ENCODE measurements at regions not wholly inside any gene's neighbourhood (a gene's known extent, or its start where the extent isn't known, plus 50 kb on each side); places are given as distances from the start of the nearest gene placed in this dataset.

DNA sequence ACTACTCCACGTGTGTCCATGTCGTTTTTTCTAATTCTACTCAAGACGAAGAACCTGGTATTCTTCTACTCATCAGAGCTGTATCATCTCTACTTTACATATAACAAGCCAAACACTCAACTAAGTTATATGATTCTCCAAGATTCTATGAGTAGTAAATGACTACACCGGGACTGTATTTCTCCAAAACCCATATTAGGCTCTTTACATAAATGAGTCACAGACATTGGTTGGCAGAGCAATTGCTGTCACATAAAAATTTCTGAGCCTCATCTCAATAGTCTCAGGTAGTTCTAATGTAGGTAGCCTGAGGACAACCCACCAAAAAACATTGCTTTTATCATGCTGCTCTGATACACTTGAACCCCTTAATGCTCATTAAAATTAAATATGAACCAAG, 1092.3 kb upstream of the NXPH2 start:
- dilution Hi-C loops (cut with MboI; ENCODE audit: extremely low pct_ligation_motif_present, low sequenced_read_pairs): no loop called here
- FAIRE-seq: no peak

More for the DNA sequence above, 1092.3 kb upstream of the NXPH2 start:
- Histone ChIP-seq H4K20me1 (replicated peaks; ENCODE audit: control insufficient read depth, extremely low read depth, insufficient read depth, low read length) (no peaks in the 10 kb centered on the region), H3K27me3 (ENCODE audit: control insufficient read depth in 2 of 2, insufficient read depth in 2 of 2, low read length in 2 of 2) (no peaks in the 10 kb centered on the region), H3K27ac (ENCODE audit: insufficient read depth, low read depth, low read length) (no peak overlapping the region), H3K79me2 (ENCODE audit: control insufficient read depth, insufficient read depth, low read length) (no peaks in the 10 kb centered on the region), H3K36me3 (ENCODE audit: control insufficient read depth in 2 of 2, extremely low read depth in 1 of 2, insufficient read depth in 2 of 2, low read length in 2 of 2) (no peaks in the 10 kb centered on the region), H3K9ac (replicated peaks; ENCODE audit: extremely low read depth, insufficient read depth, low read length) (no peak overlapping the region), H3K4me3 (replicated peaks in 1 of 3; ENCODE audit: insufficient read depth in 1 of 3, low read depth in 1 of 3, low read length in 3 of 3) (no peak overlapping the region), H3K9me1 (replicated peaks; ENCODE audit: control insufficient read depth, extremely low read depth, insufficient read depth, low read length) (no peaks in the 10 kb centered on the region), H3K4me2 (ENCODE audit: insufficient read depth, low read length) (no peak overlapping the region), H2AFZ (ENCODE audit: low read depth, low read length) (no peak overlapping the region), H3K4me1 (ENCODE audit: control insufficient read depth, extremely low read depth, insufficient read depth, low read length) (no peaks in the 10 kb centered on the region), H3K9me3 (replicated peaks; ENCODE audit: control insufficient read depth, insufficient read depth, low read length) (no peaks in the 10 kb centered on the region)
- ChIA-PET CTCF (no interaction called here), POLR2A (no interaction called here)
- no peak for TF ChIP-seq MAX (IDR thresholded peaks at IDR 0.05; ENCODE audit: insufficient read depth, insufficient read length)
- no peak for TF ChIP-seq GATA2 (IDR thresholded peaks at IDR 0.05; ENCODE audit: insufficient read depth, insufficient read length, low read depth, low read length)
- no peak for TF ChIP-seq CTCF (IDR thresholded peaks at IDR 0.05; ENCODE audit: extremely low read depth in 1 of 2, insufficient read depth in 1 of 2, low read depth in 1 of 2, low read length in 2 of 2)
- no peak for TF ChIP-seq JUN (IDR thresholded peaks at IDR 0.05; ENCODE audit: borderline replicate concordance, insufficient read depth, insufficient read length, low read depth)
- no peak for TF ChIP-seq MYC (IDR thresholded peaks at IDR 0.05; ENCODE audit: low read depth, low read length)
- no peak for TF ChIP-seq EZH2 (IDR thresholded peaks at IDR 0.05; ENCODE audit: borderline replicate concordance, low read depth, low read length, severe bottlenecking)
- TF ChIP-seq POLR2A (IDR thresholded peaks at IDR 0.05; ENCODE audit: low read depth, low read length): no peak
- TF ChIP-seq POLR2AphosphoS5 (IDR thresholded peaks at IDR 0.05; ENCODE audit: insufficient read depth, low read depth, low read length): no peak
- no peak for TF ChIP-seq FOS (IDR thresholded peaks at IDR 0.05; ENCODE audit: borderline replicate concordance, insufficient read depth, low read length)
- intact Hi-C loops (cut with micrococcal nuclease): no loop called here
- DNase-seq (ENCODE audit: low read depth, low spot score): no peak
- BruUV-seq (replicated peaks): no TSS peak
